B cell (primary cell): ENCODE measurements at regions not wholly inside any gene's neighbourhood (a gene's known extent, or its start where the extent isn't known, plus 50 kb on each side); places are given as distances from the start of the nearest gene placed in this dataset.
"Not testable (repeated sequence)": the region's sequence is repeated elsewhere in the genome, so short reads cannot be mapped to it uniquely, and the experiment has no call there.

ENCODE experiments used
- ATAC-seq: fragments of 200-7000 bp; cut with Tn5 transposase; one replicate; pipeline ENCODE4 v1.10.0; 2021; ENCODE audit warnings: low read depth, mild to moderate bottlenecking, moderate number of reproducible peaks, moderate library complexity
- CTCF ChIA-PET: fragments of 350-600 bp; sonication (Branson Sonifier 250); formaldehyde crosslinking; loops from one replicate; lab custom pipeline; 2021; ENCODE audit warnings: antibody characterized with exemption, inconsistent platforms; lab: Charles Lee
- POLR2A ChIA-PET: fragments of 350-600 bp; sonication (Branson Sonifier 250); formaldehyde crosslinking; loops from one replicate; lab custom pipeline; 2021; ENCODE audit warnings: antibody characterized with exemption; lab: Charles Lee
- DNase-seq: peaks from one replicate; pipeline ENCODE4 v3.0.0; 2013
- H2AFZ ChIP-seq: 2 replicates; pipeline ENCODE4 v1.6.1; 2012; ENCODE audit warnings: mild to moderate bottlenecking, low read depth, low read length; ENCODE audit not compliant: insufficient read depth, poor library complexity, severe bottlenecking
- H3K27ac ChIP-seq, 2 donors: 1 replicate in 1 of 2; 2 replicates in 1 of 2; pipeline ENCODE4 v1.5.1; 2012 to 2013; ENCODE audit warnings: low read length in 2 of 2, mild to moderate bottlenecking in 2 of 2, moderate library complexity in 1 of 2
- H3K27me3 ChIP-seq, 4 experiments: fragments of 200-600 bp in 1 of 4; sonication (generic) in 1 of 4; replicated peaks in 1 of 4; 1 replicate in 2 of 4; 2 replicates in 2 of 4; pipeline versions ENCODE4 v1.6.1 to v1.7.0; 2013 to 2016; ENCODE audit warnings: low read length in 3 of 4, mild to moderate bottlenecking in 2 of 4, mixed read lengths in 1 of 4, moderate library complexity in 1 of 4; ENCODE audit not compliant: insufficient read depth in 4 of 4, control insufficient read depth in 3 of 4; ENCODE audit errors: control extremely low read depth in 1 of 4
- H3K36me3 ChIP-seq, 2 experiments: replicated peaks in 1 of 2; 1 replicate in 1 of 2; 2 replicates in 1 of 2; pipeline versions ENCODE4 v1.6.1 to v1.7.1; 2013; ENCODE audit warnings: low read length in 1 of 2; ENCODE audit not compliant: insufficient read depth in 2 of 2, control insufficient read depth in 1 of 2; ENCODE audit errors: control extremely low read depth in 1 of 2, extremely low read depth in 1 of 2
- H3K4me1 ChIP-seq, 2 donors: fragments of 200-600 bp in 1 of 2; sonication (generic) in 1 of 2; 1 replicate in 1 of 2; 2 replicates in 1 of 2; pipeline versions ENCODE4 v1.5.1 to v1.6.1; 2013 to 2017; ENCODE audit warnings: low read length in 2 of 2; ENCODE audit not compliant: control insufficient read depth in 2 of 2, insufficient read depth in 2 of 2
- H3K4me2 ChIP-seq: replicated peaks from 2 replicates; pipeline ENCODE3; 2012; ENCODE audit warnings: mild to moderate bottlenecking, low read depth, low read length; ENCODE audit not compliant: poor library complexity, severe bottlenecking
- H3K4me3 ChIP-seq, 5 experiments: fragments of 200-600 bp in 1 of 5; sonication (generic) in 1 of 5; 1 replicate in 3 of 5; 2 replicates in 2 of 5; pipeline versions ENCODE4 v1.5.1 to v1.7.0; 2011 to 2016; ENCODE audit warnings: low read length in 4 of 5, mild to moderate bottlenecking in 4 of 5, low read depth in 2 of 5, control low read depth in 1 of 5, moderate library complexity in 1 of 5; ENCODE audit not compliant: insufficient read depth in 1 of 5; ENCODE audit errors: control extremely low read depth in 1 of 5, extremely low read depth in 1 of 5
- H3K79me2 ChIP-seq: fragments of 200-600 bp; sonication (generic); one replicate; pipeline ENCODE4 v1.6.0; 2016; ENCODE audit warnings: low read length; ENCODE audit not compliant: control insufficient read depth, insufficient read depth
- H3K9ac ChIP-seq: fragments of 200-600 bp; sonication (generic); 2 replicates; pipeline ENCODE4 v1.6.1; 2017; ENCODE audit warnings: mild to moderate bottlenecking, low read length, moderate library complexity
- H3K9me3 ChIP-seq, 3 donors: one replicate each; pipeline versions ENCODE4 v1.6.1 to v1.7.1; 2013; ENCODE audit warnings: low read length in 2 of 3; ENCODE audit not compliant: control insufficient read depth in 2 of 3, insufficient read depth in 1 of 3; ENCODE audit errors: control extremely low read depth in 1 of 3
- H4K20me1 ChIP-seq: 2 replicates; pipeline ENCODE4 v1.6.0; 2012; ENCODE audit warnings: mild to moderate bottlenecking, low read length; ENCODE audit not compliant: insufficient read depth, control insufficient read depth, poor library complexity, severe bottlenecking
- H3K27ac Mint-ChIP-seq: one replicate; pipeline ENCODE4 v1.8.0; 2021; ENCODE audit warnings: mixed read lengths
- H3K27me3 Mint-ChIP-seq: one replicate; pipeline ENCODE4 v1.8.0; 2021; ENCODE audit warnings: mixed read lengths
- H3K4me1 Mint-ChIP-seq: one replicate; pipeline ENCODE4 v1.8.0; 2021; ENCODE audit warnings: mixed read lengths
- H3K4me3 Mint-ChIP-seq: one replicate; pipeline ENCODE4 v1.8.0; 2021; ENCODE audit warnings: mixed read lengths
- H3K9me3 Mint-ChIP-seq: one replicate; pipeline ENCODE4 v1.8.0; 2022; ENCODE audit warnings: mixed read lengths; ENCODE audit not compliant: insufficient read depth
- WGBS: methylation state at CpG from one replicate; pipeline ENCODE4 v1.1.5; 2013; ENCODE audit warnings: missing lambda C conversion rate; ENCODE audit not compliant: insufficient coverage; 5-methylcytosine and 5-hydroxymethylcytosine counted together
- intact Hi-C: fragments of 100-400 bp; cut with micrococcal nuclease; formaldehyde crosslinking; loops from one replicate; pipeline ENCODE4 v1.10.0; 2022

GRCh38 chr15:21031703-21032102 is 165.6 kb upstream of the POTEB2 start:
- DNase-seq, H3K27ac ChIP-seq, H3K27ac Mint-ChIP-seq, H3K27me3 ChIP-seq, H3K4me1 ChIP-seq, CTCF ChIA-PET, H3K4me1 Mint-ChIP-seq, intact Hi-C loops, ATAC-seq, POLR2A ChIA-PET, H3K36me3 ChIP-seq, H4K20me1 ChIP-seq, H3K4me2 ChIP-seq, H2AFZ ChIP-seq, H3K27me3 Mint-ChIP-seq, H3K9ac ChIP-seq, H3K4me3 ChIP-seq, H3K9me3 ChIP-seq, H3K9me3 Mint-ChIP-seq, H3K79me2 ChIP-seq, H3K4me3 Mint-ChIP-seq: not testable (repeated sequence)
- WGBS, result no CpG with 5 or more reads among the region's 2 CpGs

DNA sequence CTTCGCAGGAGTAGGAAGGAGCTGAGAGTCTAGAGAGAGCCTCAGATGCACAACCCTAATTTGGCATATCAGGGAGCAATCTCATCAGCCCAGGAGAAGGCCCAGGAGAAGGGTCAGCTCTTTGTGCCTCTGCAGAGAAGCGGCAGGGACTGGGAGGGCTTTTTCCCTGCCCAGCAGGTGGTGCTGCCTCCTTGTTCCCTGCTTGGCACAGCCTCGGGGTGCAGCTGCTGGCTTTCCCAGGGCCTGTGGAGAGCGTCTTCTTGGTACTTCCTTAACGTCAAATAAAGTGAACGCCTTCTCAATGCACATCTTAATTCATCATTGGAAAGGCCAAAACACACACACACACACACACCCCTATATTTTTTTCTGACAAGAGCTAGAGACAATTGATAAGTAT is 162.9 kb upstream of the POTEB2 start:
- H3K27me3 Mint-ChIP-seq, H3K79me2 ChIP-seq, POLR2A ChIA-PET, CTCF ChIA-PET, H3K9me3 ChIP-seq, intact Hi-C loops, ATAC-seq, H2AFZ ChIP-seq, H3K36me3 ChIP-seq, H3K4me3 ChIP-seq, DNase-seq, H3K27ac Mint-ChIP-seq, H3K4me3 Mint-ChIP-seq, H4K20me1 ChIP-seq, H3K27ac ChIP-seq, H3K4me2 ChIP-seq, H3K9me3 Mint-ChIP-seq, H3K4me1 ChIP-seq, H3K4me1 Mint-ChIP-seq, H3K9ac ChIP-seq, H3K27me3 ChIP-seq: not testable (repeated sequence)
- no CpG with 5 or more reads among the region's 6 CpGs for whole genome bisulfite sequencing

GRCh38 chr15:21027942-21028341 is 161.8 kb upstream of the POTEB2 start:
- H3K9me3 ChIP-seq, CTCF ChIA-PET, H3K4me2 ChIP-seq, ATAC-seq, H3K36me3 ChIP-seq, intact Hi-C loops, H3K27me3 ChIP-seq, H3K4me3 ChIP-seq, H3K4me1 Mint-ChIP-seq, H3K27ac Mint-ChIP-seq, H3K9me3 Mint-ChIP-seq, H3K4me1 ChIP-seq, H3K27me3 Mint-ChIP-seq, H3K9ac ChIP-seq, DNase-seq, H2AFZ ChIP-seq, POLR2A ChIA-PET, H4K20me1 ChIP-seq, H3K4me3 Mint-ChIP-seq, H3K79me2 ChIP-seq, H3K27ac ChIP-seq: not testable (repeated sequence)
- WGBS, result no CpG with 5 or more reads among the region's 9 CpGs

DNA sequence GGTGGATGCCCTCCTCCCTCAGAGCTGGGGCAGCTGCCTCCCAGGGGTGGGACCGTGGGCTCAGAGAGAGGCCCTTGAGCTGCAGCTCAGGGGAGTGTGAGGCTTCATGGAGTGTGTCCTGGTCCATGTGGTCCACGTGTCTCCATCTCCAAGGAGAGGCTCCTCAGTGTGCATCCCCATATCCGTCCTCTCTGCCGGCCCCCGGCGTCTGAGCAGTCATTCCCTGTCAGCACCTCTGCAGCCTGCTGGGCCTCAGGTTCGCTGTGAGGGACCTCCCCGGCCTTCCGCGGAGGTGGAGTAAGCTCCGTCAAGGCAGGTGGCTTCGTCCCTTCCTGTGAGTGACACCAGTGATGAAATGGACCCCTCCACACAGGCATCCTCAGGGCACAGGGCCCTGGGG is 160.7 kb upstream of the POTEB2 start:
- H3K27me3 Mint-ChIP-seq, H3K4me3 Mint-ChIP-seq, POLR2A ChIA-PET: not testable (repeated sequence)

More for the DNA sequence above, 160.7 kb upstream of the POTEB2 start:
- H3K27ac Mint-ChIP-seq, DNase-seq, H3K9ac ChIP-seq, H2AFZ ChIP-seq, intact Hi-C loops, H3K9me3 Mint-ChIP-seq, H3K4me1 ChIP-seq, H4K20me1 ChIP-seq, H3K27ac ChIP-seq, H3K79me2 ChIP-seq, H3K4me3 ChIP-seq, H3K9me3 ChIP-seq, H3K36me3 ChIP-seq, H3K27me3 ChIP-seq, H3K4me2 ChIP-seq, CTCF ChIA-PET, ATAC-seq, H3K4me1 Mint-ChIP-seq: not testable (repeated sequence)
- WGBS, result no CpG with 5 or more reads among the region's 12 CpGs
